ENCODE measurements at regions not wholly inside any gene's neighbourhood (a gene's known extent, or its start where the extent isn't known, plus 50 kb on each side); places are given as distances from the start of the nearest gene placed in this dataset.

- no peak for TF ChIP-seq JUND (IDR thresholded peaks at IDR 0.05; ENCODE audit: low read depth)
- DNase-seq (ENCODE audit: low read depth in 1 of 2, low spot score in 1 of 2): peak; percentile 2 to 42
- in situ Hi-C loops (cut with HindIII; ENCODE audit: low pct_unique_long_range_greater_than_20kb, low sequenced_read_pairs): no loop called here
Measured at GRCh38 chr17:14514973-14515372, 214.1 kb downstream of the HS3ST3B1 start.

- no peak for TF ChIP-seq JUND (IDR thresholded peaks at IDR 0.05; ENCODE audit: low read depth)
- in situ Hi-C loops (cut with HindIII; ENCODE audit: low pct_unique_long_range_greater_than_20kb, low sequenced_read_pairs): no loop called here
- no peak for DNase-seq (ENCODE audit: low read depth in 1 of 2, low spot score in 1 of 2)
Measured at GRCh38 chr17:14513835-14514234, 213.0 kb downstream of the HS3ST3B1 start.

- in situ Hi-C loops (cut with HindIII; ENCODE audit: low pct_unique_long_range_greater_than_20kb, low sequenced_read_pairs): no loop called here
- no peak for DNase-seq (ENCODE audit: low read depth in 1 of 2, low spot score in 1 of 2)
- TF ChIP-seq JUND (IDR thresholded peaks at IDR 0.05; ENCODE audit: low read depth): no peak
Measured at GRCh38 chr17:14510136-14510535, 209.3 kb downstream of the HS3ST3B1 start.

GRCh38 chr17:14508156-14508555 is 207.3 kb downstream of the HS3ST3B1 start:
- in situ Hi-C loops (cut with HindIII; ENCODE audit: low pct_unique_long_range_greater_than_20kb, low sequenced_read_pairs): no loop called here
- TF ChIP-seq JUND (IDR thresholded peaks at IDR 0.05; ENCODE audit: low read depth): no peak
- DNase-seq (ENCODE audit: low read depth in 1 of 2, low spot score in 1 of 2): no peak

- DNase-seq (ENCODE audit: low read depth in 1 of 2, low spot score in 1 of 2): no peak
- TF ChIP-seq JUND (IDR thresholded peaks at IDR 0.05; ENCODE audit: low read depth): no peak
- in situ Hi-C loops (cut with HindIII; ENCODE audit: low pct_unique_long_range_greater_than_20kb, low sequenced_read_pairs): no loop called here
Measured at GRCh38 chr17:14506364-14506763, 205.5 kb downstream of the HS3ST3B1 start.

GRCh38 chr17:14505606-14506005 is 204.7 kb downstream of the HS3ST3B1 start:
- no peak for TF ChIP-seq JUND (IDR thresholded peaks at IDR 0.05; ENCODE audit: low read depth)
- in situ Hi-C loops (cut with HindIII; ENCODE audit: low pct_unique_long_range_greater_than_20kb, low sequenced_read_pairs): no loop called here
- DNase-seq (ENCODE audit: low read depth in 1 of 2, low spot score in 1 of 2): no peak

GRCh38 chr17:14499976-14500375 is 199.1 kb downstream of the HS3ST3B1 start:
- in situ Hi-C loops (cut with HindIII; ENCODE audit: low pct_unique_long_range_greater_than_20kb, low sequenced_read_pairs): no loop called here
- DNase-seq (ENCODE audit: low read depth in 1 of 2, low spot score in 1 of 2): no peak
- no peak for TF ChIP-seq JUND (IDR thresholded peaks at IDR 0.05; ENCODE audit: low read depth)

GRCh38 chr17:14498812-14499211 is 197.9 kb downstream of the HS3ST3B1 start:
- TF ChIP-seq JUND (IDR thresholded peaks at IDR 0.05; ENCODE audit: low read depth): no peak
- no peak for DNase-seq (ENCODE audit: low read depth in 1 of 2, low spot score in 1 of 2)
- in situ Hi-C loops (cut with HindIII; ENCODE audit: low pct_unique_long_range_greater_than_20kb, low sequenced_read_pairs): no loop called here

- no peak for DNase-seq (ENCODE audit: low read depth in 1 of 2, low spot score in 1 of 2)
- TF ChIP-seq JUND (IDR thresholded peaks at IDR 0.05; ENCODE audit: low read depth): no peak
- in situ Hi-C loops (cut with HindIII; ENCODE audit: low pct_unique_long_range_greater_than_20kb, low sequenced_read_pairs): no loop called here
Measured at GRCh38 chr17:14494161-14494560, 193.3 kb downstream of the HS3ST3B1 start.

- in situ Hi-C loops (cut with HindIII; ENCODE audit: low pct_unique_long_range_greater_than_20kb, low sequenced_read_pairs): no loop called here
- DNase-seq (ENCODE audit: low read depth in 1 of 2, low spot score in 1 of 2): no peak
Measured at GRCh38 chr17:14489986-14490385, 189.1 kb downstream of the HS3ST3B1 start.

GRCh38 chr17:14488958-14489550 is 188.2 kb downstream of the HS3ST3B1 start:
- no peak for DNase-seq (ENCODE audit: low read depth in 1 of 2, low spot score in 1 of 2)
- in situ Hi-C loops (cut with HindIII; ENCODE audit: low pct_unique_long_range_greater_than_20kb, low sequenced_read_pairs): no loop called here
- no peak for TF ChIP-seq JUND (IDR thresholded peaks at IDR 0.05; ENCODE audit: low read depth)

More at GRCh38 chr17:14489986-14490385, 189.1 kb downstream of the HS3ST3B1 start:
- no peak for TF ChIP-seq JUND (IDR thresholded peaks at IDR 0.05; ENCODE audit: low read depth)

GRCh38 chr17:14487068-14487467 is 186.2 kb downstream of the HS3ST3B1 start:
- TF ChIP-seq JUND (IDR thresholded peaks at IDR 0.05; ENCODE audit: low read depth): no peak
- in situ Hi-C loops (cut with HindIII; ENCODE audit: low pct_unique_long_range_greater_than_20kb, low sequenced_read_pairs): no loop called here
- DNase-seq (ENCODE audit: low read depth in 1 of 2, low spot score in 1 of 2): no peak

- no peak for DNase-seq (ENCODE audit: low read depth in 1 of 2, low spot score in 1 of 2)
- in situ Hi-C loops (cut with HindIII; ENCODE audit: low pct_unique_long_range_greater_than_20kb, low sequenced_read_pairs): no loop called here
- no peak for TF ChIP-seq JUND (IDR thresholded peaks at IDR 0.05; ENCODE audit: low read depth)
Measured at GRCh38 chr17:14482715-14483114, 181.8 kb downstream of the HS3ST3B1 start.

GRCh38 chr17:14481664-14482063 is 180.8 kb downstream of the HS3ST3B1 start:
- in situ Hi-C loops (cut with HindIII; ENCODE audit: low pct_unique_long_range_greater_than_20kb, low sequenced_read_pairs): no loop called here

More at GRCh38 chr17:14481664-14482063, 180.8 kb downstream of the HS3ST3B1 start:
- TF ChIP-seq JUND (IDR thresholded peaks at IDR 0.05; ENCODE audit: low read depth): no peak
- no peak for DNase-seq (ENCODE audit: low read depth in 1 of 2, low spot score in 1 of 2)
